ENCODE measurements at regions not wholly inside any gene's neighbourhood (a gene's known extent, or its start where the extent isn't known, plus 50 kb on each side); places are given as distances from the start of the nearest gene placed in this dataset.

DNA sequence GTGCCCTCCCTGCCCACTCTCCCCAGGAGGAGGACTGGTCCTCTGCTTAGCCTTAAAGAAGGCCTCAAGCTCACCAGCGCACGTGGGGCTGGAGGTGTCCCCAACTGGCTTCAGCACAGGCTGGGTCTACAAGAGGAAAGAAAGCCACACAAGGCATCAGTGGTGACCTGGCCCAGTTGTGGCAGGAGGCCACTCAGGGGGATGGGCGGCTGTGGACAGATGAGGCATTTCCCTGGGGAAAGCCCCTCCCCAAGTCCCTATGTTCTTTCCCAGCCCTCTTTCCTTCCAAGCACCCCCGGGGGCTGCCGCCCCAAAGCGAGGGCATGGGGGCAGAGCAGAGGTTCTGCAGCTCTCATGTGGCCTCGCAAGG, 155.2 kb upstream of the TLE3 start:
- Histone ChIP-seq H2AK5ac (ENCODE audit: low read depth, low read length) (no peak overlapping the region), H3K27me3 (ENCODE audit: control insufficient read depth, insufficient read depth, low read length) (peaks cover 44% of the 10 kb centered on the region; the same call in 1 of the 2 replicates), H3K23ac (ENCODE audit: low read depth, low read length) (no peak overlapping the region), H3K56ac (ENCODE audit: extremely low read depth, insufficient read depth, low read length) (no peak overlapping the region), H3K4me2 (ENCODE audit: low read depth, low read length) (no peak overlapping the region), H3K27ac (ENCODE audit: insufficient read depth, low read length) (no peak overlapping the region), H4K20me1 (ENCODE audit: insufficient read depth, low read length) (no peaks in the 10 kb centered on the region), H3K14ac (replicated peaks; ENCODE audit: low read depth, low read length) (no peak overlapping the region), H3K4me1 (ENCODE audit: control insufficient read depth, insufficient read depth, low read length) (no peaks in the 10 kb centered on the region), H2AK9ac (replicated peaks; ENCODE audit: low read depth, low read length, poor library complexity) (no peak overlapping the region), H4K5ac (ENCODE audit: low read depth, low read length) (no peak overlapping the region), H3K9me3 (ENCODE audit: control insufficient read depth, insufficient read depth, low read length) (peaks cover 5% of the 10 kb centered on the region; the same call in 1 of the 2 replicates), H3K9me1 (ENCODE audit: insufficient read depth, low read length) (no peaks in the 10 kb centered on the region; the same call in 1 of the 2 replicates), H2BK15ac (ENCODE audit: low read depth, low read length) (no peak overlapping the region), H2AFZ (replicated peaks; ENCODE audit: low read length, poor library complexity) (no peak overlapping the region), H2BK120ac (ENCODE audit: low read depth, low read length) (no peak overlapping the region), H3K18ac (ENCODE audit: low read depth, low read length) (no peak overlapping the region), H3K9ac (ENCODE audit: low read depth, low read length) (no peak overlapping the region), H2BK5ac (ENCODE audit: low read depth, low read length, poor library complexity, severe bottlenecking) (no peak overlapping the region), H3K36me3 (ENCODE audit: control insufficient read depth, insufficient read depth, low read length) (no peaks in the 10 kb centered on the region), H3K79me1 (ENCODE audit: low read depth in 1 of 2, low read length in 2 of 2) (no peaks in the 10 kb centered on the region), H3K4ac (ENCODE audit: low read depth, low read length) (no peak overlapping the region), H4K91ac (ENCODE audit: insufficient read depth, low read depth, low read length) (no peak overlapping the region), H4K8ac (ENCODE audit: low read depth in 2 of 2, low read length in 2 of 2) (no peak overlapping the region), H3K4me3 (ENCODE audit: insufficient read depth, low read depth, low read length) (no peak overlapping the region), H2BK20ac (ENCODE audit: low read depth, low read length) (no peak overlapping the region)
- intact Hi-C loops (cut with micrococcal nuclease) (no loop called here), dilution Hi-C loops (cut with HindIII; ENCODE audit: low sequenced_read_pairs, unreplicated experiment) (no loop called here), in situ Hi-C loops (cut with MboI; ENCODE audit: low sequenced_read_pairs) (no loop called here)
- ATAC-seq (ENCODE audit: low read depth) (no peak), DNase-seq (no peak)
- ChIA-PET POLR2A (ENCODE audit: unreplicated experiment) (no interaction called here), CTCF (no interaction called here)
- no TSS peak for BruUV-seq (replicated peaks)
- no CpG with 5 or more reads among the region's 7 CpGs for WGBS, 2 experiments (ENCODE audit: extremely low coverage in 2 of 2, insufficient read length in 1 of 2)
- TF ChIP-seq MXI1 (IDR thresholded peaks at IDR 0.05; ENCODE audit: borderline replicate concordance, low read depth, low read length) (no peak), MAZ (IDR thresholded peaks at IDR 0.05; ENCODE audit: borderline replicate concordance, low read depth, low read length) (no peak), NFE2L2 (IDR thresholded peaks at IDR 0.05; ENCODE audit: low read depth, low read length) (no peak), RAD21 (IDR thresholded peaks at IDR 0.05; ENCODE audit: low read length) (no peak)
- TF ChIP-seq, protein P1, sequence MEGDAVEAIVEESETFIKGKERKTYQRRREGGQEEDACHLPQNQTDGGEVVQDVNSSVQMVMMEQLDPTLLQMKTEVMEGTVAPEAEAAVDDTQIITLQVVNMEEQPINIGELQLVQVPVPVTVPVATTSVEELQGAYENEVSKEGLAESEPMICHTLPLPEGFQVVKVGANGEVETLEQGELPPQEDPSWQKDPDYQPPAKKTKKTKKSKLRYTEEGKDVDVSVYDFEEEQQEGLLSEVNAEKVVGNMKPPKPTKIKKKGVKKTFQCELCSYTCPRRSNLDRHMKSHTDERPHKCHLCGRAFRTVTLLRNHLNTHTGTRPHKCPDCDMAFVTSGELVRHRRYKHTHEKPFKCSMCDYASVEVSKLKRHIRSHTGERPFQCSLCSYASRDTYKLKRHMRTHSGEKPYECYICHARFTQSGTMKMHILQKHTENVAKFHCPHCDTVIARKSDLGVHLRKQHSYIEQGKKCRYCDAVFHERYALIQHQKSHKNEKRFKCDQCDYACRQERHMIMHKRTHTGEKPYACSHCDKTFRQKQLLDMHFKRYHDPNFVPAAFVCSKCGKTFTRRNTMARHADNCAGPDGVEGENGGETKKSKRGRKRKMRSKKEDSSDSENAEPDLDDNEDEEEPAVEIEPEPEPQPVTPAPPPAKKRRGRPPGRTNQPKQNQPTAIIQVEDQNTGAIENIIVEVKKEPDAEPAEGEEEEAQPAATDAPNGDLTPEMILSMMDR (conservative IDR thresholded peaks at IDR 0.05; ENCODE audit: low read depth, low read length), result no peak
